SK-N-SH treated with all-trans-retinoic acid at 6 μM for 48 hours (cell line): ENCODE measurements at regions not wholly inside any gene's neighbourhood (a gene's known extent, or its start where the extent isn't known, plus 50 kb on each side); places are given as distances from the start of the nearest gene placed in this dataset.
A peak's percentile ranks its signal among the peaks of the same experiment; 100 is the strongest.
"Not testable (repeated sequence)": the region's sequence is repeated elsewhere in the genome, so short reads cannot be mapped to it uniquely, and the experiment has no call there.

ENCODE experiments used
- ATAC-seq: fragments of 200-7000 bp; cut with Tn5 transposase; 3 replicates; pipeline ENCODE4 v1.9.1; 2020; ENCODE audit warnings: mild to moderate bottlenecking, moderate library complexity
- ARNTL ChIP-seq: fragments of 450-650 bp; formaldehyde crosslinking; IDR thresholded peaks from 2 replicates; pipeline ENCODE4 v1.5.0; 2020; ENCODE audit warnings: low read depth, mild to moderate bottlenecking, moderate library complexity, borderline replicate concordance
- BACH2 ChIP-seq: fragments of 250-450 bp; sonication (Bioruptor Pico); IDR thresholded peaks from 2 replicates; pipeline ENCODE4 v1.9.0; 2021; ENCODE audit warnings: mild to moderate bottlenecking, borderline replicate concordance
- CSDC2 ChIP-seq: fragments of 250-450 bp; sonication (Bioruptor Pico); IDR thresholded peaks from 2 replicates; pipeline ENCODE4 v1.5.0; 2020; ENCODE audit warnings: mild to moderate bottlenecking, moderate library complexity
- CSRNP3 ChIP-seq: fragments of 250-450 bp; sonication (Bioruptor Pico); IDR thresholded peaks from 2 replicates; pipeline ENCODE4 v1.5.1; 2021; ENCODE audit warnings: mild to moderate bottlenecking, moderate library complexity
- ESRRG ChIP-seq: fragments of 250-450 bp; sonication (Bioruptor Pico); IDR thresholded peaks from 2 replicates; pipeline ENCODE4 v1.6.1; 2021; ENCODE audit warnings: mild to moderate bottlenecking
- GLIS3 ChIP-seq: fragments of 250-450 bp; sonication (Bioruptor Pico); IDR thresholded peaks from 2 replicates; pipeline ENCODE4 v1.5.0; 2020; ENCODE audit warnings: mild to moderate bottlenecking, moderate library complexity
- ISL1 ChIP-seq: fragments of 250-450 bp; sonication (Bioruptor Pico); IDR thresholded peaks from 2 replicates; pipeline ENCODE4 v2.1.2; 2022; ENCODE audit warnings: mild to moderate bottlenecking, moderate library complexity
- OSR1 ChIP-seq: fragments of 250-450 bp; sonication (Bioruptor Pico); IDR thresholded peaks from 2 replicates; pipeline ENCODE4 v1.8.0; 2022; ENCODE audit warnings: moderate library complexity, mild to moderate bottlenecking, inconsistent platforms
- POU6F1 ChIP-seq: fragments of 250-450 bp; sonication (Bioruptor Pico); IDR thresholded peaks from 2 replicates; pipeline ENCODE4 v1.8.0; 2021; ENCODE audit warnings: low read depth, mild to moderate bottlenecking, moderate library complexity, borderline replicate concordance
- RARB ChIP-seq: fragments of 250-450 bp; sonication (Bioruptor Pico); IDR thresholded peaks from 2 replicates; pipeline ENCODE4 v1.8.0; 2021; ENCODE audit warnings: mild to moderate bottlenecking, moderate library complexity
- SNAI2 ChIP-seq: fragments of 250-450 bp; sonication (Bioruptor Pico); IDR thresholded peaks from 2 replicates; pipeline ENCODE4 v1.5.0; 2020; ENCODE audit warnings: mild to moderate bottlenecking, moderate library complexity
- TCF4 ChIP-seq: fragments of 250-450 bp; sonication (Bioruptor Pico); IDR thresholded peaks from 2 replicates; pipeline ENCODE4 v1.8.0; 2021; ENCODE audit warnings: mild to moderate bottlenecking, moderate library complexity, borderline replicate concordance
- TOX ChIP-seq: fragments of 250-450 bp; sonication (Bioruptor Pico); IDR thresholded peaks from 2 replicates; pipeline ENCODE4 v1.8.0; 2021; ENCODE audit warnings: mild to moderate bottlenecking, moderate library complexity, borderline replicate concordance
- TSHZ2 ChIP-seq: fragments of 250-450 bp; sonication (Bioruptor Pico); IDR thresholded peaks from 2 replicates; pipeline ENCODE4 v1.5.0; 2020; ENCODE audit warnings: mild to moderate bottlenecking, moderate library complexity
- ZC3H10 ChIP-seq: fragments of 250-450 bp; sonication (Bioruptor Pico); IDR thresholded peaks from 2 replicates; pipeline ENCODE4 v1.5.1; 2021; ENCODE audit warnings: mild to moderate bottlenecking, moderate library complexity
- ZFP3 ChIP-seq: fragments of 250-450 bp; sonication (Bioruptor Pico); IDR thresholded peaks from 2 replicates; pipeline ENCODE4 v1.5.0; 2020; ENCODE audit warnings: mild to moderate bottlenecking, moderate library complexity
- ZFP30 ChIP-seq: fragments of 450-650 bp; formaldehyde crosslinking; IDR thresholded peaks from 2 replicates; pipeline ENCODE4 v1.5.0; 2022; ENCODE audit warnings: mild to moderate bottlenecking, moderate library complexity
- TF ChIP-seq, protein P1 (sequence below): fragments of 250-450 bp; sonication (Bioruptor Pico); IDR thresholded peaks from 2 replicates; pipeline ENCODE4 v1.5.1; 2020; ENCODE audit warnings: low read depth, mild to moderate bottlenecking, moderate library complexity
- TF ChIP-seq, protein P2 (sequence below): fragments of 250-450 bp; sonication (Bioruptor Pico); IDR thresholded peaks from 2 replicates; pipeline ENCODE4 v1.8.0; 2020; ENCODE audit warnings: mild to moderate bottlenecking, moderate library complexity, borderline replicate concordance

GRCh38 chr5:88033191-88033590 lies 235.5 kb downstream of the TMEM161B start (continued):
- TF ChIP-seq POU6F1 (CRISPR knock-in tag), result no peak
- no peak for TF ChIP-seq ZFP3 (CRISPR knock-in tag)
- TF ChIP-seq TOX, result no peak
- TF ChIP-seq CSDC2 (CRISPR knock-in tag), result no peak

- ATAC-seq, result no peak
- TF ChIP-seq ARNTL (CRISPR knock-in tag), result no peak
- TF ChIP-seq ZFP30, result no peak
- TF ChIP-seq, protein P1, sequence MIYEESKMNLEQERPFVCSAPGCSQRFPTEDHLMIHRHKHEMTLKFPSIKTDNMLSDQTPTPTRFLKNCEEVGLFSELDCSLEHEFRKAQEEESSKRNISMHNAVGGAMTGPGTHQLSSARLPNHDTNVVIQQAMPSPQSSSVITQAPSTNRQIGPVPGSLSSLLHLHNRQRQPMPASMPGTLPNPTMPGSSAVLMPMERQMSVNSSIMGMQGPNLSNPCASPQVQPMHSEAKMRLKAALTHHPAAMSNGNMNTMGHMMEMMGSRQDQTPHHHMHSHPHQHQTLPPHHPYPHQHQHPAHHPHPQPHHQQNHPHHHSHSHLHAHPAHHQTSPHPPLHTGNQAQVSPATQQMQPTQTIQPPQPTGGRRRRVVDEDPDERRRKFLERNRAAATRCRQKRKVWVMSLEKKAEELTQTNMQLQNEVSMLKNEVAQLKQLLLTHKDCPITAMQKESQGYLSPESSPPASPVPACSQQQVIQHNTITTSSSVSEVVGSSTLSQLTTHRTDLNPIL, result no peak
- TF ChIP-seq GLIS3 (CRISPR knock-in tag), result no peak
- TF ChIP-seq OSR1 (CRISPR knock-in tag), result no peak
- no peak for TF ChIP-seq SNAI2 (CRISPR knock-in tag)
- TF ChIP-seq POU6F1 (CRISPR knock-in tag), result no peak
- TF ChIP-seq TOX, result no peak
- TF ChIP-seq TSHZ2 (CRISPR knock-in tag), result no peak
- TF ChIP-seq RARB (CRISPR knock-in tag), result no peak
- no peak for TF ChIP-seq BACH2
- TF ChIP-seq, protein P2, sequence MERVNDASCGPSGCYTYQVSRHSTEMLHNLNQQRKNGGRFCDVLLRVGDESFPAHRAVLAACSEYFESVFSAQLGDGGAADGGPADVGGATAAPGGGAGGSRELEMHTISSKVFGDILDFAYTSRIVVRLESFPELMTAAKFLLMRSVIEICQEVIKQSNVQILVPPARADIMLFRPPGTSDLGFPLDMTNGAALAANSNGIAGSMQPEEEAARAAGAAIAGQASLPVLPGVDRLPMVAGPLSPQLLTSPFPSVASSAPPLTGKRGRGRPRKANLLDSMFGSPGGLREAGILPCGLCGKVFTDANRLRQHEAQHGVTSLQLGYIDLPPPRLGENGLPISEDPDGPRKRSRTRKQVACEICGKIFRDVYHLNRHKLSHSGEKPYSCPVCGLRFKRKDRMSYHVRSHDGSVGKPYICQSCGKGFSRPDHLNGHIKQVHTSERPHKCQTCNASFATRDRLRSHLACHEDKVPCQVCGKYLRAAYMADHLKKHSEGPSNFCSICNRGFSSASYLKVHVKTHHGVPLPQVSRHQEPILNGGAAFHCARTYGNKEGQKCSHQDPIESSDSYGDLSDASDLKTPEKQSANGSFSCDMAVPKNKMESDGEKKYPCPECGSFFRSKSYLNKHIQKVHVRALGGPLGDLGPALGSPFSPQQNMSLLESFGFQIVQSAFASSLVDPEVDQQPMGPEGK (CRISPR knock-in tag), result no peak
- TF ChIP-seq CSDC2 (CRISPR knock-in tag), result no peak
- TF ChIP-seq ESRRG (CRISPR knock-in tag), result no peak
- no peak for TF ChIP-seq ZC3H10
Observed at GRCh38 chr5:88029011-88029410, 239.6 kb downstream of the TMEM161B start.

DNA sequence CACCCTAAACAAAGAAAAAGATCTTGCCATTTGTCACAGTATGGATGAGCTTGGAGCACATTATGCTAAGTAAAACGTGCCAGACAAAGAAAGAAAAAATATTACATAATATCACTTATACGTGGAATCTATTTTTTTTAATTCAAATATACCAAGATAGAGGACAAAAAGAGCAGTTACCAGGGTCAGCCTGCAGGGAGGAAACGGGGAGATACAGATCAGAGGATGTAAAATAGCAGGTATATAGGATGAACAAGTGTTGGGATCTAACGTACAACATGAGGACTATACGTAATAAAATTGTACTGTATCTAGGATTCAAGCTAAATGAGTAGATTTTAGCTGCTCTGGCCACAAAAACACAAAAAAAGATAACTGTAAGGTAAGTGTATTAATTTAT lies 247.5 kb downstream of the TMEM161B start:
- no peak for TF ChIP-seq ARNTL (CRISPR knock-in tag)
- TF ChIP-seq, protein P1, result no peak
- TF ChIP-seq CSDC2 (CRISPR knock-in tag), result no peak
- TF ChIP-seq POU6F1 (CRISPR knock-in tag), result no peak
- no peak for TF ChIP-seq ZFP30
- no peak for TF ChIP-seq OSR1 (CRISPR knock-in tag)
- no peak for TF ChIP-seq ISL1 (CRISPR knock-in tag)
- TF ChIP-seq TSHZ2 (CRISPR knock-in tag), result no peak
- TF ChIP-seq SNAI2 (CRISPR knock-in tag), result no peak
- TF ChIP-seq ZFP3 (CRISPR knock-in tag), result no peak
- no peak for TF ChIP-seq CSRNP3 (CRISPR knock-in tag)
- no peak for TF ChIP-seq ESRRG (CRISPR knock-in tag)
- TF ChIP-seq RARB (CRISPR knock-in tag), result no peak
- no peak for TF ChIP-seq TCF4 (CRISPR knock-in tag)
- ATAC-seq, result 0 out of 3 replicates have a peak, but pooled peaks have one; percentile 21

- ATAC-seq, result not testable (repeated sequence)
Observed at GRCh38 chr5:88014984-88015383, 253.7 kb downstream of the TMEM161B start.
